ENCODE measurements at regions not wholly inside any gene's neighbourhood (a gene's known extent, or its start where the extent isn't known, plus 50 kb on each side); places are given as distances from the start of the nearest gene placed in this dataset.
"Not testable (repeated sequence)": the region's sequence is repeated elsewhere in the genome, so short reads cannot be mapped to it uniquely, and the experiment has no call there.

GRCh38 chr18:40250236-40250635 lies 1704.8 kb upstream of the PIK3C3 start:
- DNase-seq, result no peak
- Histone ChIP-seq H3K27ac (no peak overlapping the region), H3K4me3 (no peak overlapping the region), H3K27me3 (no peaks in the 10 kb centered on the region), H3K4me1 (no peaks in the 10 kb centered on the region), H3K36me3 (no peaks in the 10 kb centered on the region), H3K9me3 (peaks cover 0 to 4% (median 0%) of the 10 kb centered on the region in 12 donors)
- intact Hi-C loops (cut with DNase I), result no loop called here
- 59 to 72% (median 69%) methylated on average over 1 of the region's 1 CpG for WGBS, 4 donors
- ATAC-seq, result no peak
- no peak for TF ChIP-seq POLR2A (IDR thresholded peaks at IDR 0.05)
- TF ChIP-seq CTCF (IDR thresholded peaks at IDR 0.05), result no peak

GRCh38 chr18:40249390-40250080 lies 1705.5 kb upstream of the PIK3C3 start:
- Histone ChIP-seq H3K4me3 (no peak overlapping the region), H3K27ac (no peak overlapping the region), H3K36me3 (no peaks in the 10 kb centered on the region), H3K4me1 (no peaks in the 10 kb centered on the region), H3K9me3 (peaks cover 0 to 4% (median 0%) of the 10 kb centered on the region in 12 donors), H3K27me3 (no peaks in the 10 kb centered on the region)
- no peak for TF ChIP-seq POLR2A (IDR thresholded peaks at IDR 0.05)
- TF ChIP-seq CTCF (IDR thresholded peaks at IDR 0.05), result no peak
- DNase-seq, result no peak
- intact Hi-C loops (cut with DNase I), result no loop called here
- 67 to 75% (median 73%) methylated on average over 3 of the region's 3 CpGs for WGBS, 4 donors
- no peak for ATAC-seq

GRCh38 chr18:40245612-40246011 lies 1709.4 kb upstream of the PIK3C3 start:
- ATAC-seq; H3K4me3 ChIP-seq; DNase-seq; H3K9me3 ChIP-seq; H3K36me3 ChIP-seq; intact Hi-C loops (cut with DNase I); H3K4me1 ChIP-seq; H3K27me3 ChIP-seq; H3K27ac ChIP-seq: not testable (repeated sequence)
- WGBS, 4 donors, result 82 to 93% (median 86%) methylated on average over 5 of the region's 5 CpGs

GRCh38 chr18:40243607-40244006 lies 1711.4 kb upstream of the PIK3C3 start:
- H3K36me3 ChIP-seq, result no peaks in the 10 kb centered on the region
- no peaks in the 10 kb centered on the region for H3K9me3 ChIP-seq
- H3K27ac ChIP-seq, result no peak overlapping the region
- intact Hi-C loops (cut with DNase I), result no loop called here
- TF ChIP-seq CTCF (IDR thresholded peaks at IDR 0.05) (no peak), POLR2A (IDR thresholded peaks at IDR 0.05) (no peak)
- 49 to 54% (median 50%) methylated on average over 1 of the region's 1 CpG for whole genome bisulfite sequencing, 4 donors
- no peaks in the 10 kb centered on the region for H3K4me1 ChIP-seq
- ATAC-seq (no peak), DNase-seq (no peak)
- H3K27me3 ChIP-seq, result no peaks in the 10 kb centered on the region
- H3K4me3 ChIP-seq, result no peak overlapping the region

- 88 to 93% (median 90%) methylated on average over 6 of the region's 6 CpGs for WGBS, 4 donors
- H3K36me3 ChIP-seq, result no peaks in the 10 kb centered on the region
- H3K27me3 ChIP-seq, result no peaks in the 10 kb centered on the region
- intact Hi-C loops (cut with DNase I), result no loop called here
- no peak for DNase-seq
- no peak overlapping the region for H3K4me3 ChIP-seq
- no peak for ATAC-seq
- no peak for TF ChIP-seq POLR2A (IDR thresholded peaks at IDR 0.05)
- TF ChIP-seq CTCF (IDR thresholded peaks at IDR 0.05), result no peak
- H3K4me1 ChIP-seq, result no peaks in the 10 kb centered on the region
- H3K27ac ChIP-seq, result no peak overlapping the region
- H3K9me3 ChIP-seq, result peaks cover 0 to 5% (median 0%) of the 10 kb centered on the region in 12 donors
Measured at GRCh38 chr18:40235836-40236235, 1719.2 kb upstream of the PIK3C3 start.
